ENCODE measurements at regions not wholly inside any gene's neighbourhood (a gene's known extent, or its start where the extent isn't known, plus 50 kb on each side); places are given as distances from the start of the nearest gene placed in this dataset.

GRCh38 chr5:107020626-107021025 lies 650.1 kb downstream of the EFNA5 start:
- no peaks in the 10 kb centered on the region for H3K36me3 ChIP-seq
- no peak for DNase-seq (ENCODE audit: low spot score)
- H3K4me1 ChIP-seq, result no peaks in the 10 kb centered on the region
- no peaks in the 10 kb centered on the region for H3K9me3 ChIP-seq
- no peak overlapping the region for H3K4me3 ChIP-seq
- H3K27ac ChIP-seq, result no peak overlapping the region
- H3K27me3 ChIP-seq, result no peaks in the 10 kb centered on the region
- no peak for TF ChIP-seq CTCF (IDR thresholded peaks at IDR 0.05)

GRCh38 chr5:107017616-107018015 lies 653.1 kb downstream of the EFNA5 start:
- no peak for DNase-seq (ENCODE audit: low spot score)
- Histone ChIP-seq H3K4me1 (no peaks in the 10 kb centered on the region), H3K36me3 (no peaks in the 10 kb centered on the region), H3K4me3 (no peak overlapping the region), H3K27ac (no peak overlapping the region), H3K27me3 (no peaks in the 10 kb centered on the region), H3K9me3 (no peaks in the 10 kb centered on the region)
- no peak for TF ChIP-seq CTCF (IDR thresholded peaks at IDR 0.05)

- H3K27ac ChIP-seq, result no peak overlapping the region
- H3K36me3 ChIP-seq, result no peaks in the 10 kb centered on the region
- TF ChIP-seq CTCF (IDR thresholded peaks at IDR 0.05), result no peak
- no peak overlapping the region for H3K4me3 ChIP-seq
- no peaks in the 10 kb centered on the region for H3K9me3 ChIP-seq
- no peaks in the 10 kb centered on the region for H3K4me1 ChIP-seq
- H3K27me3 ChIP-seq, result no peaks in the 10 kb centered on the region
- no peak for DNase-seq (ENCODE audit: low spot score)
These were observed 658.4 kb downstream of the EFNA5 start for GRCh38 chr5:107012371-107012770.

GRCh38 chr5:107011605-107012004 lies 659.1 kb downstream of the EFNA5 start:
- Histone ChIP-seq H3K27me3 (no peaks in the 10 kb centered on the region), H3K4me3 (no peak overlapping the region), H3K4me1 (no peaks in the 10 kb centered on the region), H3K27ac (no peak overlapping the region), H3K36me3 (no peaks in the 10 kb centered on the region), H3K9me3 (no peaks in the 10 kb centered on the region)
- no peak for DNase-seq (ENCODE audit: low spot score)
- TF ChIP-seq CTCF (IDR thresholded peaks at IDR 0.05), result no peak

GRCh38 chr5:107010060-107010459 lies 660.7 kb downstream of the EFNA5 start:
- Histone ChIP-seq H3K27me3 (no peaks in the 10 kb centered on the region), H3K27ac (no peak overlapping the region), H3K36me3 (no peaks in the 10 kb centered on the region), H3K4me1 (no peaks in the 10 kb centered on the region), H3K9me3 (no peaks in the 10 kb centered on the region), H3K4me3 (no peak overlapping the region)
- no peak for DNase-seq (ENCODE audit: low spot score)
- TF ChIP-seq CTCF (IDR thresholded peaks at IDR 0.05), result no peak

- no peak for DNase-seq (ENCODE audit: low spot score)
These were observed 665.1 kb downstream of the EFNA5 start for GRCh38 chr5:107005653-107006052.

More at GRCh38 chr5:107005653-107006052, 665.1 kb downstream of the EFNA5 start:
- no peak overlapping the region for H3K27ac ChIP-seq
- H3K4me1 ChIP-seq, result no peaks in the 10 kb centered on the region
- no peaks in the 10 kb centered on the region for H3K36me3 ChIP-seq
- no peak for TF ChIP-seq CTCF (IDR thresholded peaks at IDR 0.05)
- H3K9me3 ChIP-seq, result no peaks in the 10 kb centered on the region
- H3K4me3 ChIP-seq, result no peak overlapping the region
- no peaks in the 10 kb centered on the region for H3K27me3 ChIP-seq
